ENCODE measurements at regions not wholly inside any gene's neighbourhood (a gene's known extent, or its start where the extent isn't known, plus 50 kb on each side); places are given as distances from the start of the nearest gene placed in this dataset.

- H3K27ac Mint-ChIP-seq: no peak overlapping the region
- H3K4me1 Mint-ChIP-seq: peaks cover 24% of the 10 kb centered on the region
- H3K36me3 Mint-ChIP-seq (ENCODE audit: low read depth): no peaks in the 10 kb centered on the region
- peaks cover 8% of the 10 kb centered on the region for H3K27me3 Mint-ChIP-seq
- no peaks in the 10 kb centered on the region for H3K9me3 Mint-ChIP-seq
- no peak for ATAC-seq (replicated peaks)
- H3K4me3 Mint-ChIP-seq: peak overlapping the region; percentile 40
These were observed 63.3 kb upstream of the IL6 start for GRCh38 chr7:22663721-22664120.

- Mint-ChIP-seq H3K27me3 (peaks cover 12% of the 10 kb centered on the region), H3K9me3 (no peaks in the 10 kb centered on the region), H3K36me3 (ENCODE audit: low read depth) (no peaks in the 10 kb centered on the region), H3K4me1 (peaks cover 24% of the 10 kb centered on the region), H3K27ac (peak overlapping the region; percentile 39), H3K4me3 (peak overlapping the region; percentile 40)
- peak; percentile 18 for ATAC-seq (replicated peaks)
These were observed 63.7 kb upstream of the IL6 start for GRCh38 chr7:22663357-22663718.

- H3K27me3 Mint-ChIP-seq: peaks cover 12% of the 10 kb centered on the region
- no peaks in the 10 kb centered on the region for H3K9me3 Mint-ChIP-seq
- peak; percentile 75 for ATAC-seq (replicated peaks)
- no peaks in the 10 kb centered on the region for H3K36me3 Mint-ChIP-seq (ENCODE audit: low read depth)
- peaks cover 21% of the 10 kb centered on the region for H3K4me1 Mint-ChIP-seq
- H3K4me3 Mint-ChIP-seq: peak overlapping the region; percentile 40
- H3K27ac Mint-ChIP-seq: peak overlapping the region; percentile 39
These were observed 64.2 kb upstream of the IL6 start for GRCh38 chr7:22662556-22663356.

- ATAC-seq (replicated peaks): peak; percentile 47
These were observed 65.0 kb upstream of the IL6 start for GRCh38 chr7:22662036-22662435.

GRCh38 chr7:22660732-22661131 lies 66.3 kb upstream of the IL6 start:
- peaks cover 12% of the 10 kb centered on the region for H3K27me3 Mint-ChIP-seq
- no peak overlapping the region for H3K4me3 Mint-ChIP-seq
- H3K9me3 Mint-ChIP-seq: no peaks in the 10 kb centered on the region
- peaks cover 17% of the 10 kb centered on the region for H3K4me1 Mint-ChIP-seq
- no peak for ATAC-seq (replicated peaks)
- no peaks in the 10 kb centered on the region for H3K36me3 Mint-ChIP-seq (ENCODE audit: low read depth)
- no peak overlapping the region for H3K27ac Mint-ChIP-seq

More at GRCh38 chr7:22662036-22662435, 65.0 kb upstream of the IL6 start:
- H3K27me3 Mint-ChIP-seq: peaks cover 12% of the 10 kb centered on the region
- H3K36me3 Mint-ChIP-seq (ENCODE audit: low read depth): no peaks in the 10 kb centered on the region
- no peaks in the 10 kb centered on the region for H3K9me3 Mint-ChIP-seq
- peaks cover 17% of the 10 kb centered on the region for H3K4me1 Mint-ChIP-seq
- H3K4me3 Mint-ChIP-seq: peak overlapping the region; percentile 40
- peak overlapping the region; percentile 16 for H3K27ac Mint-ChIP-seq

- H3K27ac Mint-ChIP-seq: no peak overlapping the region
- no peak overlapping the region for H3K4me3 Mint-ChIP-seq
- no peak for ATAC-seq (replicated peaks)
- H3K9me3 Mint-ChIP-seq: no peaks in the 10 kb centered on the region
- H3K36me3 Mint-ChIP-seq (ENCODE audit: low read depth): no peaks in the 10 kb centered on the region
- peaks cover 17% of the 10 kb centered on the region for H3K4me1 Mint-ChIP-seq
- H3K27me3 Mint-ChIP-seq: peaks cover 12% of the 10 kb centered on the region
These were observed 66.7 kb upstream of the IL6 start for GRCh38 chr7:22660293-22660692.

- no peak overlapping the region for H3K27ac Mint-ChIP-seq
- ATAC-seq (replicated peaks): no peak
- peaks cover 12% of the 10 kb centered on the region for H3K27me3 Mint-ChIP-seq
- H3K9me3 Mint-ChIP-seq: no peaks in the 10 kb centered on the region
- no peak overlapping the region for H3K4me3 Mint-ChIP-seq
- H3K36me3 Mint-ChIP-seq (ENCODE audit: low read depth): no peaks in the 10 kb centered on the region
- H3K4me1 Mint-ChIP-seq: peaks cover 17% of the 10 kb centered on the region
These were observed 67.3 kb upstream of the IL6 start for GRCh38 chr7:22659741-22660140.

- peaks cover 10% of the 10 kb centered on the region for H3K4me1 Mint-ChIP-seq
- H3K27ac Mint-ChIP-seq: no peak overlapping the region
- no peaks in the 10 kb centered on the region for H3K9me3 Mint-ChIP-seq
- no peak for ATAC-seq (replicated peaks)
- H3K4me3 Mint-ChIP-seq: no peak overlapping the region
- H3K36me3 Mint-ChIP-seq (ENCODE audit: low read depth): no peaks in the 10 kb centered on the region
- peaks cover 12% of the 10 kb centered on the region for H3K27me3 Mint-ChIP-seq
These were observed 69.0 kb upstream of the IL6 start for GRCh38 chr7:22658031-22658430.

GRCh38 chr7:22657479-22657878 lies 69.5 kb upstream of the IL6 start:
- Mint-ChIP-seq H3K4me1 (peaks cover 4% of the 10 kb centered on the region), H3K4me3 (no peak overlapping the region), H3K27me3 (peaks cover 11% of the 10 kb centered on the region), H3K27ac (no peak overlapping the region), H3K9me3 (no peaks in the 10 kb centered on the region), H3K36me3 (ENCODE audit: low read depth) (no peaks in the 10 kb centered on the region)
- ATAC-seq (replicated peaks): no peak

- H3K9me3 Mint-ChIP-seq: no peaks in the 10 kb centered on the region
- no peak overlapping the region for H3K27ac Mint-ChIP-seq
- H3K27me3 Mint-ChIP-seq: peaks cover 4% of the 10 kb centered on the region
- no peaks in the 10 kb centered on the region for H3K36me3 Mint-ChIP-seq (ENCODE audit: low read depth)
- ATAC-seq (replicated peaks): no peak
- no peaks in the 10 kb centered on the region for H3K4me1 Mint-ChIP-seq
- H3K4me3 Mint-ChIP-seq: no peak overlapping the region
These were observed 71.2 kb upstream of the IL6 start for GRCh38 chr7:22655781-22656180.

- Mint-ChIP-seq H3K27ac (no peak overlapping the region), H3K4me3 (no peak overlapping the region), H3K36me3 (ENCODE audit: low read depth) (no peaks in the 10 kb centered on the region), H3K27me3 (peaks cover 4% of the 10 kb centered on the region), H3K4me1 (no peaks in the 10 kb centered on the region), H3K9me3 (no peaks in the 10 kb centered on the region)
- no peak for ATAC-seq (replicated peaks)
These were observed 72.2 kb upstream of the IL6 start for GRCh38 chr7:22654831-22655230.

- no peak for ATAC-seq (replicated peaks)
- no peaks in the 10 kb centered on the region for H3K4me1 Mint-ChIP-seq
- H3K4me3 Mint-ChIP-seq: no peak overlapping the region
- H3K27ac Mint-ChIP-seq: no peak overlapping the region
- H3K36me3 Mint-ChIP-seq (ENCODE audit: low read depth): no peaks in the 10 kb centered on the region
- peaks cover 4% of the 10 kb centered on the region for H3K27me3 Mint-ChIP-seq
- no peaks in the 10 kb centered on the region for H3K9me3 Mint-ChIP-seq
These were observed 73.0 kb upstream of the IL6 start for GRCh38 chr7:22653951-22654350.

- Mint-ChIP-seq H3K4me3 (no peak overlapping the region), H3K27ac (no peak overlapping the region), H3K9me3 (peaks cover 6% of the 10 kb centered on the region), H3K27me3 (peaks cover 4% of the 10 kb centered on the region), H3K4me1 (no peaks in the 10 kb centered on the region), H3K36me3 (ENCODE audit: low read depth) (no peaks in the 10 kb centered on the region)
- ATAC-seq (replicated peaks): no peak
These were observed 75.3 kb upstream of the IL6 start for GRCh38 chr7:22651534-22652243.

GRCh38 chr7:22651036-22651435 lies 76.0 kb upstream of the IL6 start:
- no peak overlapping the region for H3K4me3 Mint-ChIP-seq
- H3K4me1 Mint-ChIP-seq: no peaks in the 10 kb centered on the region
- peak; percentile 29 for ATAC-seq (replicated peaks)
- peaks cover 4% of the 10 kb centered on the region for H3K27me3 Mint-ChIP-seq
- H3K9me3 Mint-ChIP-seq: peaks cover 6% of the 10 kb centered on the region
- no peaks in the 10 kb centered on the region for H3K36me3 Mint-ChIP-seq (ENCODE audit: low read depth)
- H3K27ac Mint-ChIP-seq: no peak overlapping the region

- Mint-ChIP-seq H3K4me3 (no peak overlapping the region), H3K9me3 (peaks cover 11% of the 10 kb centered on the region), H3K27ac (no peak overlapping the region), H3K4me1 (no peaks in the 10 kb centered on the region), H3K27me3 (peaks cover 9% of the 10 kb centered on the region), H3K36me3 (ENCODE audit: low read depth) (no peaks in the 10 kb centered on the region)
- no peak for ATAC-seq (replicated peaks)
These were observed 77.3 kb upstream of the IL6 start for GRCh38 chr7:22649686-22650085.
